MM.1S (cell line): ENCODE measurements at regions not wholly inside any gene's neighbourhood (a gene's known extent, or its start where the extent isn't known, plus 50 kb on each side); places are given as distances from the start of the nearest gene placed in this dataset.
"Not testable (repeated sequence)": the region's sequence is repeated elsewhere in the genome, so short reads cannot be mapped to it uniquely, and the experiment has no call there.

ENCODE experiments used
- CTCF ChIP-seq: fragments of 300-600 bp; sonication (generic); IDR thresholded peaks from 2 replicates; pipeline ENCODE4 v1.5.1; 2016; ENCODE audit warnings: antibody characterized with exemption, low read length, mixed read lengths
- EZH2 ChIP-seq: fragments of 300-600 bp; sonication (generic); optimal IDR thresholded peaks from 2 replicates; pipeline ENCODE3; 2017; ENCODE audit warnings: low read depth, mild to moderate bottlenecking, antibody characterized with exemption, low read length, mixed read lengths
- EZH2phosphoT487 ChIP-seq: fragments of 300-600 bp; sonication (generic); IDR thresholded peaks from 2 replicates; pipeline ENCODE4 v1.6.1; 2018; ENCODE audit warnings: antibody characterized with exemption, low read length

GRCh38 chr20:30570622-30571021 lies 686.8 kb upstream of the DEFB115 start:
- not testable (repeated sequence) for TF ChIP-seq CTCF, EZH2, EZH2phosphoT487
